Omental fat pad (tissue), 3 donors: ENCODE measurements at regions not wholly inside any gene's neighbourhood (a gene's known extent, or its start where the extent isn't known, plus 50 kb on each side); places are given as distances from the start of the nearest gene placed in this dataset.
"Not testable (repeated sequence)": the region's sequence is repeated elsewhere in the genome, so short reads cannot be mapped to it uniquely, and the experiment has no call there.

Source experiments
- ATAC-seq: fragments of 150-250 bp; one replicate; pipeline ENCODE4 v1.9.1; 2016; ENCODE audit warnings: mild to moderate bottlenecking, moderate library complexity; ENCODE audit not compliant: low FRiP score
- DNase-seq: peaks from one replicate; pipeline ENCODE4 v3.0.0-alpha.2; 2019; ENCODE audit warnings: low spot score
- CTCF ChIP-seq, 3 donors: fragments of 450-650 bp; IDR thresholded peaks; one replicate each; pipeline ENCODE4 v1.5.1; 2016 to 2017; ENCODE audit warnings: antibody characterized with exemption in 3 of 3, mild to moderate bottlenecking in 3 of 3, moderate library complexity in 2 of 3

GRCh38 chr5:104024538-104024937 is 461.9 kb upstream of the NUDT12 start:
- DNase-seq, result no peak
- TF ChIP-seq CTCF (IDR thresholded peaks at IDR 0.05), result no peak
- ATAC-seq, result no peak

GRCh38 chr5:104023739-104024138 is 461.1 kb upstream of the NUDT12 start:
- ATAC-seq (no peak), DNase-seq (no peak)
- no peak for TF ChIP-seq CTCF (IDR thresholded peaks at IDR 0.05)

GRCh38 chr5:104019956-104020355 is 457.4 kb upstream of the NUDT12 start:
- DNase-seq (no peak), ATAC-seq (no peak)
- no peak for TF ChIP-seq CTCF (IDR thresholded peaks at IDR 0.05)

- DNase-seq, result no peak
- ATAC-seq, result no peak
- no peak for TF ChIP-seq CTCF (IDR thresholded peaks at IDR 0.05)
Observed at GRCh38 chr5:104018299-104018698, 455.7 kb upstream of the NUDT12 start.

GRCh38 chr5:104016646-104017045 is 454.1 kb upstream of the NUDT12 start:
- DNase-seq, result no peak
- no peak for TF ChIP-seq CTCF (IDR thresholded peaks at IDR 0.05)
- no peak for ATAC-seq

- ATAC-seq, result no peak
- DNase-seq, result no peak
- no peak for TF ChIP-seq CTCF (IDR thresholded peaks at IDR 0.05)
Observed at GRCh38 chr5:104015765-104016164, 453.2 kb upstream of the NUDT12 start.

- not testable (repeated sequence) for DNase-seq, ATAC-seq
Observed at GRCh38 chr5:104002783-104003182, 440.2 kb upstream of the NUDT12 start.

- DNase-seq (no peak), ATAC-seq (no peak)
- no peak for TF ChIP-seq CTCF (IDR thresholded peaks at IDR 0.05)
Observed at GRCh38 chr5:104001136-104001535, 438.5 kb upstream of the NUDT12 start.
